ENCODE measurements at regions not wholly inside any gene's neighbourhood (a gene's known extent, or its start where the extent isn't known, plus 50 kb on each side); places are given as distances from the start of the nearest gene placed in this dataset.

GRCh38 chr3:67821135-67821534 is 166.7 kb upstream of the SUCLG2 start:
- Mint-ChIP-seq H3K4me3 (no peak overlapping the region), H3K9me3 (peaks cover 11% of the 10 kb centered on the region), H3K4me1 (no peaks in the 10 kb centered on the region), H3K27me3 (ENCODE audit: low read depth) (no peaks in the 10 kb centered on the region), H3K27ac (no peak overlapping the region), H3K36me3 (no peaks in the 10 kb centered on the region)
- DNase-seq (ENCODE audit: low spot score in 2 of 2, unreplicated experiment in 2 of 2): no peak
- TF ChIP-seq CTCF (IDR thresholded peaks at IDR 0.05; ENCODE audit: unreplicated experiment): no peak

DNA sequence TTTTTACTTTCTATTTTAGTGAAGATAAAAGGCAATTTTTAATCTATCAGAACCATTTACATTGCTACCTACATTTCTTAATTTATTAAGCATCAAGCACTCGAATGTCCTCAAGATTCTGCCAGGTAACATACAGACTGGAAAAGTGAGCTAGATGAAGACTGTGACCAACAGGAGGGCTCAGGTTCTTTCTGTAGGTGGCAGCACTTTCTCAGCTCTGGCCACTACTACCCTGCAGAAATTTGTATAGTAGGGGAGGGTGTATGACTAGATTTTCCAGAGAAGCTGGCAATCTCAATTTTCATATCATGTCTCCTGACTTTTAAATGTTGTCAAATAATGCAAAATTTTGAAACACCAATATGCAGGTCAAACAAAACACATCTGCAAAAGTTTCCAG is 165.0 kb upstream of the SUCLG2 start:
- no peaks in the 10 kb centered on the region for H3K27me3 Mint-ChIP-seq (ENCODE audit: low read depth)
- no peak overlapping the region for H3K27ac Mint-ChIP-seq
- H3K4me1 Mint-ChIP-seq: no peaks in the 10 kb centered on the region
- no peak overlapping the region for H3K4me3 Mint-ChIP-seq
- no peak for DNase-seq (ENCODE audit: low spot score in 2 of 2, unreplicated experiment in 2 of 2)
- TF ChIP-seq CTCF (IDR thresholded peaks at IDR 0.05; ENCODE audit: unreplicated experiment): no peak
- H3K36me3 Mint-ChIP-seq: no peaks in the 10 kb centered on the region
- peaks cover 16% of the 10 kb centered on the region for H3K9me3 Mint-ChIP-seq

GRCh38 chr3:67809370-67809935 is 155.0 kb upstream of the SUCLG2 start:
- Mint-ChIP-seq H3K4me1 (peaks cover 10% of the 10 kb centered on the region), H3K36me3 (no peaks in the 10 kb centered on the region), H3K4me3 (no peak overlapping the region), H3K27ac (no peak overlapping the region), H3K9me3 (no peaks in the 10 kb centered on the region), H3K27me3 (ENCODE audit: low read depth) (no peaks in the 10 kb centered on the region)
- no peak for DNase-seq (ENCODE audit: low spot score in 2 of 2, unreplicated experiment in 2 of 2)
- no peak for TF ChIP-seq CTCF (IDR thresholded peaks at IDR 0.05; ENCODE audit: unreplicated experiment)

- no peak overlapping the region for H3K27ac Mint-ChIP-seq
- peaks cover 10% of the 10 kb centered on the region for H3K4me1 Mint-ChIP-seq
- H3K4me3 Mint-ChIP-seq: no peak overlapping the region
- no peak for DNase-seq (ENCODE audit: low spot score in 2 of 2, unreplicated experiment in 2 of 2)
- peaks cover 2% of the 10 kb centered on the region for H3K9me3 Mint-ChIP-seq
- no peak for TF ChIP-seq CTCF (IDR thresholded peaks at IDR 0.05; ENCODE audit: unreplicated experiment)
- peaks cover 3% of the 10 kb centered on the region for H3K36me3 Mint-ChIP-seq
- no peaks in the 10 kb centered on the region for H3K27me3 Mint-ChIP-seq (ENCODE audit: low read depth)
Observed at GRCh38 chr3:67808906-67809305, 154.5 kb upstream of the SUCLG2 start.

- Mint-ChIP-seq H3K9me3 (peaks cover 31% of the 10 kb centered on the region), H3K27ac (no peak overlapping the region)
Observed at GRCh38 chr3:67804578-67804977, 150.2 kb upstream of the SUCLG2 start.

More at GRCh38 chr3:67804578-67804977, 150.2 kb upstream of the SUCLG2 start:
- Mint-ChIP-seq H3K4me1 (peaks cover 10% of the 10 kb centered on the region), H3K36me3 (peaks cover 16% of the 10 kb centered on the region), H3K27me3 (ENCODE audit: low read depth) (no peaks in the 10 kb centered on the region), H3K4me3 (no peak overlapping the region)
- no peak for TF ChIP-seq CTCF (IDR thresholded peaks at IDR 0.05; ENCODE audit: unreplicated experiment)
- DNase-seq (ENCODE audit: low spot score in 2 of 2, unreplicated experiment in 2 of 2): no peak

Measured in mesothelial cell of epicardium (in vitro differentiated cells).